NB4 (cell line): ENCODE measurements at regions not wholly inside any gene's neighbourhood (a gene's known extent, or its start where the extent isn't known, plus 50 kb on each side); places are given as distances from the start of the nearest gene placed in this dataset.

ENCODE experiments used
- CTCF ChIP-seq: IDR thresholded peaks from one replicate; pipeline ENCODE4 v1.5.1; 2012; ENCODE audit warnings: low read depth, low read length
- MAX ChIP-seq: IDR thresholded peaks from 2 replicates; pipeline ENCODE4 v1.6.1; 2011; ENCODE audit warnings: low read depth, low read length
- POLR2A ChIP-seq: IDR thresholded peaks from 2 replicates; pipeline ENCODE4 v1.6.1; 2011; ENCODE audit warnings: mild to moderate bottlenecking; ENCODE audit not compliant: insufficient read length; ENCODE audit errors: extremely low read depth

- TF ChIP-seq CTCF (no peak), POLR2A (no peak), MAX (no peak)
Observed at GRCh38 chr13:74066937-74067336, 67.3 kb downstream of the KLF12 start.
